Heart left ventricle (tissue), 13 donors: ENCODE measurements at regions not wholly inside any gene's neighbourhood (a gene's known extent, or its start where the extent isn't known, plus 50 kb on each side); places are given as distances from the start of the nearest gene placed in this dataset.

Experiments used
- CTCF ChIP-seq, 12 donors: fragments of 200-600 bp; sonication (generic) in 4 of 12; IDR thresholded peaks; one replicate each; pipeline versions ENCODE4 v1.5.0 to v1.8.0; 2018 to 2022; ENCODE audit warnings: antibody characterized with exemption in 12 of 12, mild to moderate bottlenecking in 5 of 12
- POLR2A ChIP-seq, 2 donors: fragments of 450-650 bp; IDR thresholded peaks; one replicate each; pipeline ENCODE4 v1.6.1; 2017; ENCODE audit warnings: antibody characterized with exemption in 2 of 2, mild to moderate bottlenecking in 2 of 2, moderate library complexity in 2 of 2
- donor health status: ischemic (EF 13 %, LVEDD 7.1; RV severe dilation, severe dysfunction).
- donor health status: DM: no; HTN: yes; CAD: no.
- donor health status: DM: no; HTN: no; CAD: no.
- donor health status: ischemic (EF 25% LVEDD 6.9; RV normal size, moderate dysfunction).
- donor health status: ischemic (EF 25% LVEDD 5.7; RV mildly dilated, moderate dysfunction).
- donor health status: ischemic (EF 35%, LVEDD 5.7; RV mildly dilated, moderate dysfunction).
- donor health status: nonischemic (EF 11% LVEDD 7.7; RV severe dilation, severe dysfunction).
- donor health status: DM: yes; HTN: yes; CAD: no.
- donor health status: PGD.
- donor health status: ischemic (EF 29% LVEDD 5.4; RV normal size, mild dysfunction).
- donor health status: nonischemic (EF 23%, LVEDD 6.1; RV moderate dilation, normal function).

GRCh38 chr13:90719461-90719860 is 628.0 kb upstream of the MIR17HG start:
- no peak for TF ChIP-seq CTCF (IDR thresholded peaks at IDR 0.05)
- no peak for TF ChIP-seq POLR2A (IDR thresholded peaks at IDR 0.05)
